ENCODE measurements at regions not wholly inside any gene's neighbourhood (a gene's known extent, or its start where the extent isn't known, plus 50 kb on each side); places are given as distances from the start of the nearest gene placed in this dataset.

- H3K23ac ChIP-seq (ENCODE audit: insufficient read length, low read depth, low read length) = no peak overlapping the region
- H3K27me3 Mint-ChIP-seq (ENCODE audit: low read depth) = no peaks in the 10 kb centered on the region
Measured at GRCh38 chr7:88539518-88539917, 220.0 kb upstream of the ZNF804B start.

More at GRCh38 chr7:88539518-88539917, 220.0 kb upstream of the ZNF804B start:
- Histone ChIP-seq H2BK120ac (ENCODE audit: low read depth, low read length, poor library complexity, severe bottlenecking) (no peak overlapping the region), H3K9me3 (ENCODE audit: control insufficient read depth, low read depth, low read length) (peaks cover 1% of the 10 kb centered on the region), H4K5ac (ENCODE audit: insufficient read length, low read depth, low read length) (no peak overlapping the region), H2BK15ac (ENCODE audit: low read depth, low read length) (no peak overlapping the region), H2BK12ac (ENCODE audit: insufficient read length, low read depth, low read length) (no peak overlapping the region), H4K8ac (replicated peaks; ENCODE audit: insufficient read length, low read depth, low read length) (no peak overlapping the region), H4K91ac (ENCODE audit: insufficient read length, low read depth, low read length) (no peak overlapping the region), H2BK5ac (ENCODE audit: insufficient read length, low read length) (no peak overlapping the region), H3K27ac (ENCODE audit: insufficient read length, low read depth, low read length) (no peak overlapping the region), H3K18ac (ENCODE audit: insufficient read length, low read depth, low read length) (no peak overlapping the region), H3K79me1 (ENCODE audit: insufficient read depth, low read depth, low read length, poor library complexity, severe bottlenecking) (no peaks in the 10 kb centered on the region), H3K27me3 (ENCODE audit: insufficient read depth, low read length) (no peaks in the 10 kb centered on the region), H3K56ac (ENCODE audit: insufficient read length, low read depth, low read length) (no peak overlapping the region), H3T11ph (ENCODE audit: low read length) (no peak overlapping the region), H2BK20ac (ENCODE audit: low read depth, low read length, poor library complexity, severe bottlenecking) (no peak overlapping the region), H2AFZ (ENCODE audit: low read length) (no peak overlapping the region), H2AK5ac (ENCODE audit: insufficient read length, low read length) (no peak overlapping the region), H3K79me2 (ENCODE audit: insufficient read depth, low read length) (no peaks in the 10 kb centered on the region), H3K23me2 (ENCODE audit: insufficient read length, low read depth, low read length, poor library complexity, severe bottlenecking) (no peaks in the 10 kb centered on the region), H3K4ac (ENCODE audit: low read depth, low read length) (no peak overlapping the region), H3K4me1 (ENCODE audit: insufficient read depth, low read length) (no peaks in the 10 kb centered on the region), H3K4me2 (ENCODE audit: insufficient read depth, insufficient read length, low read length) (no peak overlapping the region), H3K14ac (ENCODE audit: insufficient read depth, low read length) (no peak overlapping the region; the same call in 1 of the 2 replicates), H3K9ac (ENCODE audit: extremely low read depth, insufficient read length, low read length) (no peak overlapping the region), H4K20me1 (ENCODE audit: control insufficient read depth, insufficient read depth, insufficient read length) (no peaks in the 10 kb centered on the region)
- peaks cover 0 to 18% (median 4%) of the 10 kb centered on the region in 3 experiments; a peak in 4 of 7 replicates for H3K36me3 Mint-ChIP-seq (ENCODE audit: insufficient read depth in 1 of 3, low read depth in 3 of 3)
- H3K27ac Mint-ChIP-seq = no peak overlapping the region
- H3K9me3 Mint-ChIP-seq = peaks cover 5 to 23% of the 10 kb centered on the region in 2 experiments; a peak in 4 of 5 replicates
- no CpG with 5 or more reads among the region's 2 CpGs for WGBS (ENCODE audit: extremely low coverage, insufficient read length, low lambda C conversion rate)
- H3K4me3 Mint-ChIP-seq = no peak overlapping the region
- no peak for DNase-seq
- no peak for TF ChIP-seq CTCF (conservative IDR thresholded peaks at IDR 0.05)
- no peaks in the 10 kb centered on the region for H3K4me1 Mint-ChIP-seq
